Activated effector memory CD4-positive, alpha-beta T cell treated with anti-CD3 and anti-CD28 coated beads, Interleukin-2, amount 50 U/mL, for 16 hours (primary cell): ENCODE measurements at regions not wholly inside any gene's neighbourhood (a gene's known extent, or its start where the extent isn't known, plus 50 kb on each side); places are given as distances from the start of the nearest gene placed in this dataset.
A peak's percentile ranks its signal among the peaks of the same experiment; 100 is the strongest.
"Not testable (repeated sequence)": the region's sequence is repeated elsewhere in the genome, so short reads cannot be mapped to it uniquely, and the experiment has no call there.

Source experiments
- DNase-seq: peaks from one replicate; pipeline ENCODE4 v3.0.0-alpha.2; 2020

DNA sequence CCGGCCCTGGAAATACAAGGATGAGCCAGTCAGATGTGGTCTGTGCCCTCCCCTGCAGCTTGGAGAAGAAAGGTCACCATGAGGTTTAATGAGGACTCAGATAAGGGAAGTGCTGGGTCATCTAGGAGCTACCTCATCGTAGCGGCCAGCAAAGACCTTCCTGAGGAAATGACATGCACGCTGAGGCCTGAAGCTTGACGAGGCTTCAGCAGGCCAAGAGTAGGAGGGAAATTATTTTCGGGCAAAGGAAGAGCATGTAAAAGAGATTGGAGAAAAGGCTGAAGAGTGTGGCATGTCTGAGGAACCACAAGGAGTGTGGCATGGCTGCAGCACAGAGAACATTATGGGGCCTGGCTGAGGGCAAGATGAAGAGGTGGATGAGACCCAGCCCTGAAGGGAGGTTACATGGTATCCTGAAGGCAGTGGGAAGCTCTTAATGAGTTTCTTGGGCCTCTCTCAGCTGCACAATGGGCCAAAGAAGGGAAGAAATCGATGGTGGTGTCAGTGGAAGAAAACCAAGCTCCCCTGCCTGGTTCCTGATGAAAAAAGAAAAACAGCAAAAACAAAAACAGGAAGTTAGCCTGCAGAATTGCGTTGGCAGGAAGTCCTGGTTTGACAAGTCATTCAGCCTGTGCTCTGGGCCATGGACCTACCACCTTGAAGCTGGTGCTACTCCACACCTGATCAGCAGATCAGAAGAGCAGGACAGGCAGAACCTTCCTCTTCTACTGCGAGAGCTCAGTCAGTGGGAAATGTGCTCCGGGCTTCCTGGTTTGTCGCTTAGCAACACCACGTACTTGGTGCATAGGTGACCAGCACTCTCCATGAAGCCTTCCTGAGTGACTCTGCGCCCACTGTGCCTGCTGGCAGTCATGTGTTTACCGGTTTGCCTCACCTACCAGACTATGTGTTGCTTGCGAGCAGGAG, 134.5 kb upstream of the KLF3 start:
- peak; percentile 78 for DNase-seq

DNA sequence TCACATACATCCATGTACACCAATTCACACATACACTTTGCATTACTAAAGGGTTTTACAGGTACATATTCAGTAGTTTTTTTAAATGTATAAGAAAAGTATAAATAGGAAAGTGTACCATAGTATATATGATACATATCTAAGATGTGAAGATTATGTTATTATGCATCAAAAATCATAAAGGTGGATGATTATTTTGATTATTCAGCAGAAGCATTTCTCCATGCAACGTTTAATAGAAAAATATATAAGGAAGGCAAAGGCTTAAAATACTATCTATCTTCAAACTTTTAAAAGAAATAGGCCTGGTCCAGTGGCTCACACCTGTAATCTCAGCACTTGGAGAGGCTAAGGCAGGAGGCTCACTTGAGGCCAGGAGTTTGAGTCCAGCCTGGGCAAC, 133.5 kb upstream of the KLF3 start:
- no peak for DNase-seq

DNA sequence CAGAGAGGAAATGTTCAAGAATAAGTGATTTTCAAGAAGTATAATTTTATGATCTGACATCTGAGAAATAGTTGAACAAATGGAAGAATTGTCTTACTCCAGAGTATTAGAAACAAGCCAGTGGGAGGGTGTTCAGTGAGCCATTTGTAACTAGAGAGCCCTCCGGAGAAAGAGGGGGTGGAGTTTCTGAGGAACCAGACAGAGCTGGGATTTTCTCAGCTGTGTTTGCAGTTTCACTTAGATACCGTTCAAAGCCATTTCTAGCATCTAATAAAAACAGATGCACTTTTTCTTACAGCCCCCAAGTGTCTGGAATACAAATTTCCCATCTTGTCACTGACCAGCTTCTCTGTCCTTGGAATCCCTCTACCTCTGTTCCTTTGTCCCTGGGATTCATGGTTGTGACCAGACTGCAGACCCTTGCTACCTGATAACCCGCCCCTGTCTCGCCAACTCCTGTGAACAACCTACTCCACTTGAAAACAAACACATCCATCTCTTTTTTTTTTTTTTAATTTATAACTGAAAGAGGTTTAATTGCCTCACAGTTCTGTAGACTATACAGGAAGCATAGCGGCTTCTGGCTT, 132.8 kb upstream of the KLF3 start:
- DNase-seq, result no peak

DNA sequence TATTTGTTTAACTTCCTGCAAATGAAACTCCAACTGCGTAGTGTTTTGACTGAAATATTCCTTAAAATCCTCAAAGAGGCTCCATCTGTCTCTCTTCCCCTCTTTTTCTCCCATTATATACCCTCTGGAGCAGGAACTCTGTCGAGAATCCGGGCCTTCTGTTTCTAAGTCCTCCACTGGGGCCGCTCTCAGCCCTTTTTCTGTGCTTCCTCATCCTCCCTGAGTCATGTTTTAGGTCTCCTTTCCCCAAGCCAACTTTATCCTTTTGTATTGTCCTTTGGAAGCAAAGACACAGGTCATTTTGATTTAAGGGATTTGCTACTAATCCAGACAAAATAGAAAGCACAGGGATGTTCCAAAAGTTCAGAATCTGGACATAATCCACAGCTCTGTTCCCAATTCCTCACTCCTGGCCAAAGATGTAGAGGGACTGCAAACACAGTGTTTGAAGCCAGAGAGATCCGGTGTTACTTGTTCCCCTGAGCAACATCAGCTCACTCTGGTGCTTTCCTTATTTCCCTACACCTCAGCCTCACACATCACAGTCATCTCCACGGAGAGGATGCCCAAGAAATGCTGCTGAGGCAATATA, 131.0 kb upstream of the KLF3 start:
- no peak for DNase-seq

DNA sequence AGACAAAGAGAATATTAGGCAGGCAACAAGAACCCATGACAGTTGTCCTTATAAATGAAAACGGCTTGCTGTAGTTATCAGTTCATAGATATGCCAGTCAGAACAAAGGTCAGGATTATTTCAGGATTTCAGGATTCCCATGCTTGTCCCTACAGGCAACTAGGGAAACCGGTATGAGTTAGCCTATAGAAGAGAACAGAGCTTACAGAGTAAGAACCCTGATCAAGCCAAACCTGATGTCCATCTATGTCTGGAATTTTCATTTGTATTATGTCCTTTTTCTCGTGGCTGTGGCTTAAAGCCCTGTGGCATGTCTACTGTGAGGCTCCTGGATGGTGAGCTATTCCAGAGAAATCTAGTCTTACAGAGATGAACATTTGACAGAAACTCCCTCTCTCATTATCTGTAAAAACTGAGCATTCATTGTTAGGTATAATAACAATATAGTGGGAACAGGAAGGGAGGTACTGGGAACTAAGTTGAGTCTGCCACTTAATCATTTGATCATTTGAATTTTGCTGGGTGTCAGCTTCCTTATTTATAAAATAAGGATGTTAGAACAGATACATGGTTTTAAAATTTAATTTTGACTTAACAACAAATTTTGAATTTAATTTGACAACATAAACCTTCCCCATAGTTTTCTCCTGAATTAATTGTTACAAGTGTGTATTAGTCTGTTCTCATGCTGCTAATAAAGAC, 129.5 kb upstream of the KLF3 start:
- DNase-seq, result no peak

DNA sequence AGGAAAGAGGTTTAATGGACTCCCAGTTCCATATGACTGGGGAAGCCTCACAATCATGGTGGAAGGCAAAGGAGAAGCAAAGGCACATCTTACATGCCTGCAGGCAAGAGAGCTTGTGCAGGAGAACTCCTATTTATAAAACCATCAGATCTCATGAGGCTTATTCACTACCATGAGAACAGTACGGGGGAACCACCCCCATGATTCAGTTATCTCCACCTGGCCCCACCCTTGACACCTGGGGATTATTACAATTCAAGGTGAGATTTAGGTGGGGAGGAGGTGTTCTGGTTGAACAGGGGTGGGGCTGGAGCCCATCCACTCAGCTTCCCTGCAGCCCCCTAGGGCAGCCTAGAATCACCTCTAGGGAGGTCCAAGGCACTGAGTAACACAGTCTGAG, 128.9 kb upstream of the KLF3 start:
- DNase-seq, result not testable (repeated sequence)

DNA sequence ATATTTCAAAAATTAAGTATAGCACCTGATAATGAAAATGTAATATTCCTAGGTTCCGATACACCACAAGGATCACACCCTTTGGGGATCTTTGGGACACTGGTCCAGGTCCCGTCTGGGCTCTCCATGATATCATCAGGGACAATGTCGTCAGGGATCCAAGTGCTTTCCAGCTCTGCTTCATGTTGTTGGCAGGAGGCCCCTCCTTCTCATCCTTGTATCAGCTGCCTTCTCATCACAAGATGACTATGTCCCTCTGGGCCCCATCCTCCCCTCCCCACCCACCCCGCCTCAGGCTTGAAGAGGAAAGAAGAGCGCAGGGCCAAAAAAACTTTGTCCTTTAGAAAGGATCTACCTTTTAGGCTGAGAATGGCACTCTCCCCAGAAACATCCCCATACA, 128.3 kb upstream of the KLF3 start:
- DNase-seq, result no peak

DNA sequence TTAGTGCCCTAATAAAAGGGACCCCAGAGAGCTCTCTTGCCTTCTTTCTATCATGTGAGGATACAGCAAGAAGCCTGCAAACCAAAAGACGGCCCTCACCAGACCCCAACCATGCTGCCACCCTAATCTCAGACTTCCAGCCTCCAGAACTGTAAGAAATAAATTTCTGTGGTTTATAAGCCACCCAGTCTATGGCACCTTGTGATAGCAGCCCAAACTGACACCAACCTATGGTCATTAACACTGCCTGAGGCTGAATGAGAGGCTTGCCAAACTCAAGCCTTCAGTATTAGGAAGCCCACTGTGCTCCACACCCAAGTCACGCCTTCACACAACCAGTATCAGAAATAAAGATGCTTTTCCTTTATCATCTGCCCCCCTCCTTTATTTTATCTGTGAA, 127.3 kb upstream of the KLF3 start:
- DNase-seq, result no peak

DNA sequence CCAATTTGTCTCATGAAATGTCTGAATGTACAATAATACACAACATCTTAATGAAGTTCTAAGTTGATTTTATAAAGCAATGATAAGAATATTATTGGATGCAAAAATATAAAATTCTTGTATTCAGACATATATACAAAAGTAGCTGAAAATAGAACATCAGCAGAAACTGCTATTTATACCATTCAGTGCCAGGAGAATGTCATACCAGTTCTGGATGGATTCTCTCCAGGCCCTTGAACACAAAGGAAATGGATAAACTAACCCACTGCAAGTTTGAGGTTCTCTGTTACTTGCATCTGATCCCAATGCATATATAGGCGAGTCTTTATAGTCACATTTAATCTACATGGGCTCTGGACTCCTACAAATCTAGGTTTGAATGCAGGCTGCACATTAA, 126.3 kb upstream of the KLF3 start:
- DNase-seq, result no peak

DNA sequence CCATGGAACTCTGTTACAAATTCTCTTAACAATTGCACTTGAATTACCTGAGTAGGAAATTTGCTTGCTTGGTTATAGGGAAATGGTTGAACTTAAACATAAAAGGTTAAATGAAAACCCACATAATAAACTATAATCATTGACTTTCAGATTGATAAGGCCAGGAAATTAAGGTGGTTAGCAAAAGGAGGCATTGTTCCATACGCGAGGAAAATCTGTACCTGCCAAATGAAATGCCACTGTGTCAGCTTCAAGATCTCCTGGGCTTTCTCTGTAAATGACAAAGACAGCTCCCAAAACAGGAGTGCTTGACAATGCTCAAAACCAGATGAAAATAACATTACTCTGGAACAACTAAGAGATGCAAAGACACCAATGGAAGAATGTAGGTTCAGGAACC, 125.5 kb upstream of the KLF3 start:
- DNase-seq, result no peak

DNA sequence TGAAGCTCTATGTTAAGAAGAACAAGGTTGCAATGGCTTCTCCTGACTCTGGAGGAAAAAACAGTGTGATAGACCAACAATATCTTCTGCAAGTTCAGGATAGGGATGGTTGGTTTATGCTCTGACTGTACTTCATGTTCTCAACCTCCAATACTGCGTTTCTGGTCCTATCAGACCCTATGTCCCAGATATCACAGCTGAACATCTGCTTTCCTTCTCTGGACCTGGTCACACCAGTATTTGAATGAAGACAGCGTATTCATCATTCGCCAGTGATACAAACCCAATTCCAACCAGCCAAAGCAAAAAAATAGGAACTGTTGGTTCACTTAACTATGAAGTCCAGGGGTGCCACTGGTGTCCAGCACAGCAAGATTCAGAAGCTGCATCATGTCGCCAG, 124.5 kb upstream of the KLF3 start:
- no peak for DNase-seq

DNA sequence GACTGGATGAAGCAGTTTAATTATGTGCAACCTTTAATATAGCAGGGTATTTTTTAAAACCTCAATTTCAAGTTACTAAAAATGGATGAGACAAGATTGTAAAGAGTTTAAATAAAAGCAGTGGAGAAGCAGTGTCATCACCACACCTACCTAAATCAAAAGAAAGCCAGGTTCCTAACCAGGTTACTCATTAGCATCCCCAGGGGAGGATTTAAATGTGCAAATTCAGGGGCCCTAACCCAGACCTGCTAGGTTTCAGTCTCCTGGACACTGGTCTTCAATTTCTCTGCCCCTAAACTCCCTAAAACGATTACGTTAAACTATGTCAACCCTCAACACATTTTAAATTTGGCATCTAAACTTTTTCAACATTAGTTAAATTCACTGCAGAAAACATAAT, 116.9 kb upstream of the KLF3 start:
- no peak for DNase-seq

DNA sequence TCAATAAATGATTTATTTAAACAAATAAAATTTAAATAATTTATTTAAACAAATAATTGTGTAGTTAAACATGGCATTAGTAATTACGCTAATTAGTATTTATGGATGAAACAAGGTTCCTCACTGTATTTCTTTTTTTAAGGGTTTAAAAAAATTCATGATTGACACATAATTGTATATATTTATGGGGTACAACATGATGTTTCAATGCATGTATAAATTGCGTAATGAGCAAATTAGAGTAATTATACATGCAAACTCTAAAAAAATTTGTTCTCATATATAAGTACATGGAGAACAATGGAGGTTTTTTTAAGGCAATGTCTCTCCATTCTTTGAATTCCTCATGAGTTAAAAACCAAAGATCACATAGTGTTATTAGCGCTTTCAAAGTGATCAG, 115.7 kb upstream of the KLF3 start:
- DNase-seq, result no peak

DNA sequence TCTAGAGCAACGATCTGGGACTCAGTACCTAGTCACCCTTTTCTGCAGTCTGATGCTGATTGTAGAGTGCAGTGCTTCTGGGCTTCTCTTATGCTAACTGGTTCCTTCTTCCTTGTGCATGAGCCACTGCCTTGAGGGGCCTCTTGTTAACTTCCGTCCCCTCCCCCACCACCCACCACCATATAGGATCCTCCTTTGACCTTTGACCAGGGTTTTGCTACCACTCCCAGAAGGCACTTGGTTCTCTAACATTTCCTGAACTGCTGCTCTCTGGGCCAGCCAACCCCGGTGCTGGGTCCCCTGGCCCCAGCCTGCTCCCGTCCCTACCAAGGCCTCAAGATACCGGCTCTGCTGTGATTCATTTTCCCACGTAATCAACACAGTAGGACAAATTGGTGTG, 104.6 kb upstream of the KLF3 start:
- DNase-seq, result no peak

DNA sequence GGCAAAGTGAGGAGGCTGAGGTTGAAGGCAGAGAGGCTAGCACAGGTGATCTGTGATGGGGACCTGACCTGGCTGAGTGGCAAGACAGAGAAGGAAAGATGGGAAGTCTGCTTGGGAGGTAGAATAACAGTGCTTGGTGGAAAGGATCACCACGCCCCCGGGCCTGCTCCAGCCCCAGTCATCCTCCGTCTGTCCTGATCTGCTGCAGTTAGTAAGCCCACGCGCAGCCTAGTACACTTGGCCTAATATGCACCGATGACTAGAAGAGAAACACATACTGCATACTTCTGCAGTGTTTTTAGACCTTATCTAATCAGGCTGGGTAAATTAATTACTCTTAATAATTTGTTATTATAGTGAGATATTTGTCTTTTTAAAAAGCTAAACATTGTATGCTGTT, 103.7 kb upstream of the KLF3 start:
- no peak for DNase-seq

DNA sequence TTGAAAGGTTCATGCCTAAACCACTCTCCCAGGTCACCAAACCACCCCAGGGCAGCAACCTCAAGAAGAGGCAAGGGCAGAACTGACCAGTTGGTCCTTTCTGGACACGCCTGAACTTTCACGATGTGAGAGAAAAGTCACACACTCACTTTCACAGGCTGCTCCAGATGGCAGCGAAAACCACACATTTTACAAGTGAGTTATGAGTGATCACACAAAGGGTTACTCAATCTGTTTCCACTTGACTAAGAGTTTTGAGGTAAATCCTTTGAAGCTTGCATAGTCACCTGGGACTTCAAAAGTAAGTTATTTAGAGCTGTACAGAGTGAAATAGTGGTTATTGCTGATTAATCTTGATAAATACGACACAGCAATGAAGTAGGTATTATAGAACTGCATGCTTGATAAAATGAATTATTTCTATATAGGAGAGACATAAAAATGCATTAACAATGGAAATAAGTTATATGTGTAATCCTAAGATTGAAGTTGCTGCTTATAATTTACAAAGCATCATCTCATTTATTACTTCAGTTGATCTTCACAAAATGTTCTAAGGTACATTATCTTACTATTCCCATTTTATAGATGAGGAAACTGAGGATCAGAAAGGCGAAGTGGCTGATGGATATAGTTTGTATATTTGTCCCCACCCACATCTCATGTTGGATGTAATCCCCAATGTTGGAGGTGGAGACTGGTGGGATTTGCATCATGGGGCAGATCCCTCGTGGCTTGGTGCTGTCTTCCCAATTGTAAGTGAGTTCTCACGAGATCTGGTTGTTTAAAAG, 103.0 kb upstream of the KLF3 start:
- no peak for DNase-seq

DNA sequence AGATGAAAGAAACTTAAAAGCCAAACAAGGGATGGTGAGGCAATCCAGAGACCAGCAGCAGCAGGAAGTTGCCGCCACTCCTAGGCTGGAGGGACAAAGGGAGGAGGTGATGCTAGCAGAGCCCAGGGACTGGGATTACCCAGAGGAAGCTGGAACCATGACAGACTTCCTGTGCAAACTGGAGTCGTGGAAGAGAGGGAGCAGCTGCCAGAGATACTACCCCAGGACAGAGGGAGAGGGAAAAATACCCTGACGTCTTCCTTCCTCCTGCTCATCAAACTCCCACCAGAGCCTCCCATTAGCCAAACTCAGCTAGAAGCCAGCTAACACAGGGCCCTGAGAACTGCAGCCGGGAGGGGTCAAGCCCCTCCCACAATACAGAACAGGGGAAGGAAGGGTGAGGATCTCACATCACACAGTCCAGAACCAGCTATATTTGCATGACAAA, 101.2 kb upstream of the KLF3 start:
- DNase-seq, result no peak

DNA sequence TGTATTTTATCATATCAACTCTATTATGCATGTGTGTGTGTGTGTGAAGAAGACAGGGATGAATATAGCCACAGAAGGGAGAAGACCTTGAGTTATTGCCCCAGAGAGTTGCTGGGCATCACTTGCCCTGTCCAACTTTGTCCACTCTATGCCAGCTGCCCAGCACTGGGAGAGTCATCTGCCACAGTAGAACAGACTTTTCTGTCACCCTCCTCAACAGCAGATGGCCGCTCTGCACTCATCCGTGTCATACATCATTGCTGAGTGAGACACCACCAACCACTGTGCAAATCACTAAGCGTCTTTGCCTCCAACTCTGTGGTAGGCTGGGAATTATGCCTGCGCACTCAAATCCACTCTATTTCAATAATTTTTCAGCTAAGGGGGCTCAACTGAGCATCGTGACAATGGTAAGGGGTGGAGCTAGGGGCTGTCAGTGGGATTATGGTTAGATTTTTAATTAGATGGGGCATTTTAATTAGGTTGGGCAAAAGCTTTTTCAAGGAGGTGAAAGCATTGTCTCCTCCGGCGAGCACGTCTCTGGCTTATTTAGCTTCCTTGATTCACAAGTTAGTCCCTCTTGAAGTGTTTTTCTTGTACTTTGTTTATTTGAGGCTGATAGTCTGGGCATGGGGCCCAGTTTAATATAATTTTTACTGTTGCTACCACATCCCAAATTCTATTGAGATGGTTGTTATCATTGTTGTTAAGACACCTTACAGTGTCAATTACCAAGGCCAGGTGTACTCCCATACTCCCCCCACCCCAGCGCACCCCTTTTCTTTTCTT, 100.1 kb upstream of the KLF3 start:
- no peak for DNase-seq

DNA sequence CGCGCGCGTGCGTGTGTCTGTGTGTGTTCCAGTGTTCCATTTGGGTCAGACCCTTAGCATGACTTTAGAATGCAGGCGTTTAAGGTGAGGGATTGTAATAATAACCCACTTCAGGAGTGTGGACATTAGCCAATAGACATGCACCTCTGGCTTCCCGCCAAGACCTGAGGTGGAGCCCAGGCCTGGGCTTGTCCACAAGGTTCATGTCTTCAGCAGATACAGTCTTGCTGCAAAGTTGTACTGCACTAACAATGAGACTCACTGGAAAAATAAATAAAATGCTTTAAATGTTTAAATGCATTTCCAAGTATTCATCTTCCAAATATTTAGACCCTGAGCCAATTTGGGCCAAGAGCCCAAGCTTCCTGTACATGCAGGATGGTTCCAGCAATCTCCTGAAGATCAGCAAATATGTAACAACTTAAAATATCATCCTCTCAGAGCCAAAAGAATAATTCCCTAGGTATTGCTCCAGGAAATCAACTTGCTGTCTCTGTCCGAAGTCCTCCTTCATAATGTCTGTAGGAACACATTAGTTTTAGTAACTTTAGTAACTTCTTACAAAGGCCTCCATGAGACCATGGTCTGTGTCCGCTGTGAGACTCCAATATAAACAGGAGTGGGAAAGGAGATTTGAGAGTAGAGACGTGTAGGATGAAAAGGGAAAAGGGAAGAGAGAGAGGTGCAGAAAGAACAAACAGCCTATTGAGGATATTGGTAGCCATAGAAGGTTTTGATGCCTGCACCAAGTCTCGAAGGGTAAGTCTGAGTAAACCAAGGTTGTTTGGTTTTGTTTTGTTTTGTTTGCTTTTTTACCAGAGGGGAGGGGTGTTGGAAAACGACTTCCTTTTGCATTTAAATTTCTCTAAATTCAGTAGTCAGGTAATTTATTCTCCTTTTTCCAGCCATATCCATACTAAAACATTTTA, 98.5 kb upstream of the KLF3 start:
- DNase-seq, result no peak

DNA sequence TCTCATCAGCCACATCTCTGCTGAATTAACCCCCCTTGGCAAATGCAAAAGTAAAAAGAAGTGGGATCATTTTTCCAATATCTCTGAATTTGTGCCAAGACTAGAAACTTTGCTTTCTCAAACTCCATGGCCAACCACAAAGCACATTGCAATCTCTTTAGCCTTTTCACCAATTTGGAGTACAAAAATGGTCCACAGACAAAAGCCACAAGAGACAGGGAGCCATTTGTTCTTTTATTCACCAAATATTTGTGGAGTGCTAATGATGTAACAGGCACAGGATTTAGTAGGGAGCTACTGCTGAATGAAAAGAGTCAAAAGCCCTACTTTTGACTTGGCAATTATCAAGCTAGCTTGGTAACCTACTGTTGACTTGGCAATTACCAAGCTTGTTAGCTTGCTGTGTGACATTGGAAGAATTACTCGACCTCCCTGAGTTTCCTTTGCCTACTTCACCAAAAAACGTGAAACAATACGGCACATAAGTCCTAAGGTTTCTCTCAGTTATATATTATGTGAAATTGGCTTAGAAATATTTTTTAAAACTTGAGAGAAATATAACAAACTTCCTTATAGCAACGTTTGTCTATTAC, 97.1 kb upstream of the KLF3 start:
- no peak for DNase-seq
